GM19023 (cell line): ENCODE measurements at regions not wholly inside any gene's neighbourhood (a gene's known extent, or its start where the extent isn't known, plus 50 kb on each side); places are given as distances from the start of the nearest gene placed in this dataset.
"Not testable (repeated sequence)": the region's sequence is repeated elsewhere in the genome, so short reads cannot be mapped to it uniquely, and the experiment has no call there.

Experiments used
- ATAC-seq: cut with Tn5 transposase; IDR thresholded peaks from one replicate; pipeline ENCODE4 v1.9.1; 2021; ENCODE audit warnings: mild to moderate bottlenecking, moderate library complexity; ENCODE audit not compliant: unreplicated experiment

DNA sequence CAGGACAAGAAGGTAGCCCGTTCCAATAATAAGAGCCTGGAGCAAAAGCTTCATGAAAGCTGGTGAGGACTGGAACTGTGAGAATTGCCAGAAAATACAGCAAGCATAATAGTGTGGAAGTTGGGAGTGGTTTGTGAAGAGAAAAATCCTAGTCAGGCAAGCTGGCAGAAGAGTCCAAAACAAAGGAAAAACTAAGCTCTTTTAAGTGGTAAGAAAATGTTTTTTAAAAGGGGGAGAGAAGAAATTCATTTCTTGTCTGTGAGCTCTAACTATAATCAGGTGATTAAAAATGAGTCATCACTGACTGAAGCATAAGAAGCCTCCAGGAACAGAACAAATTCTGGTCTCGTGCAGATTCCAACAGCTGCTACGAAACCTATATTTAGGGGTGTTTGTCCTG, 102.6 kb downstream of the CAAP1 start:
- ATAC-seq = no peak

DNA sequence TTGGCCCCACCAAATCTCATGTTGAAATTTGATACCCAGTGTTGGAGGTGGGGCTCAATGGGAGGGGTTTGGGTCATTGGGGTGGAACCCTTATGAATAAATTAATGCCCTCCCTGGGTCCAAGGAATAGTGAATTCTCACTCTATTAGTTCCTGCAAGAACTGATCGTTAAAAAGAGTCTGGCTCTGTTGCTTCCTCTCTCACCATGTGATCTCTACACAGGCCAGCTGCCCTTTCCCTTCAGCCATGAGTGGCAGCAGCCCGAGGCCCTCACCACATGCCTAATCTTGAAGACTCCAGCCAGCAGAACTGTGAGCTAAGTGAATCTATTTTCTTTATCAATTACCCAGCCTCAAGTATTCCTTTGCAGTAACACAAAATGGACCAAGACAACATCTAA, 106.0 kb downstream of the CAAP1 start:
- no peak for ATAC-seq

DNA sequence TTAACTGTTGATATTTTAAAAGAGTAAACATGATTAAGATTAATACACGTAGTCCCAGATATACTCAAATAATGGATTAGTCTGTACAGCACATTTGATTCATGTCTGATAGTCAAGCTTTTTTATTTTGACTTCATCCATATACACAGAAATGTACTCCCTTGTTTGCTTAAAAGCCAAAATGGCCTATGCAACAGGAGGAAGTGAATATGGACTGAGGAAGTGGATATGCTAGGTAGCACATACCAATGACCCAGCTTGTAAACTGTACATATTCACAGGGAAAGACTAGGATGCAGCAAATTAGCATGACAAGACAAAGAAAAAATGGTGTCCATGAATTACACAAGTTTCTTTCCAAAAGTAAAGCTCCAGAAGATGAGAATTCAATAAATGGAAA, 109.7 kb downstream of the CAAP1 start:
- no peak for ATAC-seq

DNA sequence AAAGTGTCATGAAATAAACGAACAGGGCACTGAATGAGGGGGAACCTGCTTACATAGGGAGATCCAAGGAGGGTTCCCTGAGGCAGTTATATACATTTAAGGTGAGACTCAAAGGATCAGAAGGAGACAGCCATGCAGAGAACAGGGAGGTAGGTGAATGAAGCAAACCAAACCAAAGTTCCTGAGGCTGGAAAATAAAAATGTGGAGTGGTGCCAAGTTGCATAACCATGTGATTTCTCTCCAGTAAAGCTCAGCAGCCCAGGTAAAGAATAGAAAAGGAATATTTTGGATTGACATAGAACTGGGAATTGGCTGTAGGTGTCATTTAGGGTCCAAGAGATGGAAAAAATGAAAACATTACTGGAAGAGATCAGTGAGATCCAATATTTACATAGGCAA, 110.7 kb downstream of the CAAP1 start:
- ATAC-seq = no peak

DNA sequence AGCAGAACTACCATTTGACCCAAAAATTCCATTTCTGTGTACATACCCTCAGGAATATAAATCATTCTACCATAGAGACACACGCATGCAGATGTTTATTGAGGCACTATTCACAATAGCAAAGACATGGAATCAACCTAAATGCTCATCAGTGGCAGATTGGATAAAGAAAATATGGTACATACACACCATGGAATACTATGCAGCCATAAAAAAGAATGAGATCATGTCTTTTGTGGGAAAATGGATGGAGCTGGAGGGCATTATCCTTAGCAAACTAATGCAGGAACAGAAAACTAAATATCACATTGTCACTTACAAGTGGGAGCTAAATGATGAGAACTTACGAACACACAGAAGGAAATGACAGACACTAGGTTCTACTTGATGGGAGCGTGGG, 112.3 kb downstream of the CAAP1 start:
- ATAC-seq = not testable (repeated sequence)

DNA sequence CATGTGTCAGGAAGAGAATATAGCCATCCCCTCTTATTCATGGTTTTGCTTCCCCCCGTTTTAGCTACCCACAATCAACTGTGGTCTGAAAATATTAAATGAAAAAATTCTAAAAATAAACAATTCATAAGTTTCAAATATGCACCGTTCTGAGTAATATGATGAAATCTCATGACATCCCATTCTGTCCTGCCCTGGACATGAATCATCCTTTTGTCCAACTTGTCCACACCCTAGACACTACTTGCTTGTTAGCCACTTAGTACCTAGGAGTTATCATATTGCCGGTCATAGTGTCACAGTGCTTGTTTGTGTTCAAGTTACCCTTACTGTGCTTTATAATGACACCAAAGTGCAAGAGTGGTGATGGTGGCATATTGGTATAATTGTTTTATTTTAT, 113.5 kb downstream of the CAAP1 start:
- no peak for ATAC-seq

DNA sequence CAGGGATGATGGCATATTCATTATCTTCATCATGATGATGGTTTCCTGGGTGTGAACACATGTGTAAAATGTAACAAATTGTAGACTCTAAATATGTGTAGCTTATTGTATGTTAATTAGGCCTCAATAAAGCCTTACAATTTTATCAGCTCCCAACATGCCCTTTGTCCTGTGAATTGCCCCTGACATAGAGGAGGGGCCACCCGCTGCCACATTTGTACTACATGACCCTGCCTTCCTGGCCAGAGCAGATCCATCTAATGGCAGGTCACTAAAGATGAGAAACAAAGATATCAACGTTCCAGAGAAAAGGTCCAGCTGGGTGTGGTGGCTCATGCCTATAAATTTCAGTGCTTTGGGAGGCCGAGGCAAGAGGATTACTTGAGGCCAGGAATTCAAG, 117.2 kb downstream of the CAAP1 start:
- ATAC-seq = no peak

DNA sequence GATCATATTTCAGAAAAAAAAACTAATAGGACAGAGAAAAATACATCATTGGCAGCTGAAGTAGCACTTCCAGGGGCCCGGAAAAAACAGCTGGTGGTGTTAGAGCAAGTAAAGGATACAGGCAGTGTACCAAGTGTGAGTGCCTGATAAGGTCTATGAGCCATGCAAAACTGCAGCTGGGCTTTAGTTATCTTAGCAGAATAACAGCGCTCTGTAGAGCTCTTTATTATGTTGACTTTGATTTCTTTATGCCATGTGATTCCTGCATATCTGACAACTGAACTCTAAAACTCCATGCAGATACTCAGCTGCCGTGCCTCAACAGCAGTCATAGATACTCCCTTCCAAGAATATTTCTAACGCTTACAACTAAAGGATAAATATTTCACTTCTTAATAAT, 119.5 kb downstream of the CAAP1 start:
- no peak for ATAC-seq

DNA sequence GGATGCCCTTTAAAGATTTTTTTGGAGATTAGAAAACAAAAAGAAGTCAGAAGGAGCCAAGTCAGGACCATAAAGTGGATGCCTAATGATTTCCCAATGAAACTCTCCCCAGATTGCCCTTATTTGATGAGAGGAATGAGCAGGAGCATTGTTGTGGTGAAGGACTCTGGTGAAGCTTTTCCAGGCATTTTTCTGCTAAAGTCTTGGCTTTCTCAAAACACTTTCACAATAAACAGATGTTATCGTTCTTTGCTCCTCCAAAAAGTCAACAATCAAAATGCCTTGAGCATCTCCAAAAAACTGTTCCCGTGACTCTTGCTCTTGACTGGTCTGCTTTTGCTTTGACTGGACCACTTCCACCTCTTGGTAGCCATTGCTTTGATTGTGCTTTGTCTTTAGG, 121.8 kb downstream of the CAAP1 start:
- ATAC-seq = no peak

DNA sequence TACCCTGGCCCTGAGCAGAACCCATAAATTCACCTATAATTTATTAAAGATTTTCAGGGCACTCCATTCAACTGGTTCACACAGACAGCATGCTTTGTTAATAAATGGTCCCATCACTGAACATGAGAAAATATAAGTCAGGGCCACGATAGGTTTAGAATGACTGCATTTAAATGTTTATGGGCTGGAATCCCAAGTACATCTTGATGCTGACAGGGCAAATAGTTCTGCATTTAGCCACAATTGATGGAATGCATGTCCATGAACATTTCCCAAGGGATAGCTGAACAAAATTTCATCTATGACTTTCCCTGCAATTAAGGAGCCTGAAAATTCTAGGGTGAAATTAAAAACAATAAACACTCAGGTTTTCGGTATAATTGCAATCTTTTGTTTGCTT, 124.5 kb downstream of the CAAP1 start:
- no peak for ATAC-seq

DNA sequence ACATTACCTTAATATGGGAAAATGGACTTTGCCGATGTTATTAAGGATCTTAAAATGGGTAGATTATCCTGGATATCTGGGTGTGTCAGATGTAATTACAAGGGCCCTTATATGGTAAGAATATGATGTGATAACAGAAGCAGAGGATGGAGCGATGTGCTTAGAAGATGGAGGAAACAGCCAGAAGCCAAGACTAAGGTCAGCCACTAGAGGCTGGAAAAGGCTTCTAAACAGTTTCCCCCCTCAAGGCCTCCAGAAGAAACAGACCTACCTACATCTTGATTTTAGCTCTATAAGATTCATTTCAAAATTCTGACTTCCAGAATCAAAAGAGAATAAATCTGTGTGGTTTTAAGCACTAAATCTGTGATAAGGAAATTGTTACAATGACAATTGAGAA, 131.9 kb downstream of the CAAP1 start:
- no peak for ATAC-seq

DNA sequence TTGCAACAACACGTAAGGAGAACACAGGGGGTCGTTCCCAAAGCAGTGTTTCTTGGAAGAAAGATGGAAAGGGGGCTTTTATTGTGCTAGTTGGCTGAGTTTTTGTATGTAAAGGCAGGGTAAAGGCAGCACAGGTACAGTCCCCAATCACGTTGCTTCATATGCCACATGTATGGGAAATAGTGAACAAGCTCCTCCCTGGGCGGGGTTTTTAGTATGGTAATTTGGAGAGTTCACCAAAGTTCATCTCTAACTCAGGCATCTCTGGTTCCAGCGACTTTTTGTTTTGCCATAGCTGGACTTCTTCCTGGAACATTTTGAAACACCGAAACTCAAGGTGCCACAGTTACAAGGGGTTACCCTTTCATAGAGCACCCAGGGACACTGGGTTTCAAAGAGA, 133.9 kb downstream of the CAAP1 start:
- no peak for ATAC-seq

DNA sequence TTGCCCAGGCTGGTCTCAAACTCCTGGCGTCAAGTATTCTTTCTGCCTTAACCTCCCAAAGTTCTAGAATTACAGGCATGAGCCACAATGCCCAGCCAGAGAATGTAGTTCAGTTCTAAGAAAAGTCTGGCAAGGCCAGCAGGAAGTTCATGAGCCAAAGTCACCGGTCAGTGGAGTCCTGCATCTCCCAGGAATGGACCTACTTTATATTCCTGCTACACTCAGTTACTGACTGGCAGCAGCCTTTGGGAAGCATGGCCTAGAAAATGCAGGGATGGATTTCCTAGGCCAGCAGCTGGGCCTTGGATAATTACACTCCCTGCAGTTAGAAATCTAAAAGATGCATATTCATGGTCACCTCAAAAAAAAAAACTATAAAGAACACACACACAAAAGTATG, 135.7 kb downstream of the CAAP1 start:
- no peak for ATAC-seq

DNA sequence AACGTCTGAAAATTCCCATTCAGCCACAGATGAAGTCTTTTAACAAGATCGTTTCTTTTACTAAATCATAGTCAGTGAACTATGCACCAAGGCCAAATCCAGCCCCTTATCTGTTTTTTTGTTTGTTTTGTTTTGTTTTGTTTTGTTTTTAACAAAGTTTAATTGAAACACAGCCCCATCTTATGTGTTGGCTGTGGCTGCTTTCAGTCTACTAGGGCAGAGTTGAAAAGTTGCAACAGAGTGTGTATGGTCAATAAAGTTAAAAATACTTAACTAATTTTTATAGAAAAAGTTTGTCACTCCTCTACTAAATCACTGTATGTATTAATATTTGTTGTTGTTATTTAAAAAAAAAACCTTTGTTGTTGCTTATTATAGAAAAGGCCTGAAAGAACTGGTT, 137.1 kb downstream of the CAAP1 start:
- ATAC-seq = no peak

DNA sequence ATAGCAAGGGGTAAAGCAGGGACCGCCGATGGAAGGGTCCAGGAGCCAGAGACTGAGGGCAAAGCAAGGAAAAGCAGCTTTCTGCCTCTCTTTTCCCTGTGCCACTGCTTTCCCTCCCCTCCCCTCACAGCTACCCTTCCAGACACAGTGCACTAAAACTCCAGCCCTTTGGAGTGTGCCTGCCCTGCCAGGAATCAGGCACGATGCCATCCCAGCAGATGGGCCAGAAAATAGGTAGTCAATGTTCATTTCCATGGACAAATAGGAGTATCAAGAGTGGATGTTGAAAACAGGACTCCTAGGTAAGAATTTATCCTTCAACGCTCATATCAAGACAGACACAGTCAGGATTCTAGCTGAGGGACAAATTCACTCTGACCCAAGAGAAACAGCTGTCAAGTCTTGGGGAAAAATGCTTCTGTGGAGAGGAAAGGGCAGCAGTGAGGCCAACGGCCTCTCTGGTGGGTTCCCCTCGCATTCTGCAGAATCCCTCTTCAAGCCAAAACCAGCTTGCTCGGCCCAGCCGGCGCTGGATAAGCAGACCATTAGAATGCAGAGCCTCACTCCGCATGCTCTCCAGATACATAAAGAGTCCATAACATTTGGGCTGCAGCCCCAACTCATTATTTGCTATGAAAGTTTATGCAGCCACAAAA, 138.0 kb downstream of the CAAP1 start:
- ATAC-seq = no peak

DNA sequence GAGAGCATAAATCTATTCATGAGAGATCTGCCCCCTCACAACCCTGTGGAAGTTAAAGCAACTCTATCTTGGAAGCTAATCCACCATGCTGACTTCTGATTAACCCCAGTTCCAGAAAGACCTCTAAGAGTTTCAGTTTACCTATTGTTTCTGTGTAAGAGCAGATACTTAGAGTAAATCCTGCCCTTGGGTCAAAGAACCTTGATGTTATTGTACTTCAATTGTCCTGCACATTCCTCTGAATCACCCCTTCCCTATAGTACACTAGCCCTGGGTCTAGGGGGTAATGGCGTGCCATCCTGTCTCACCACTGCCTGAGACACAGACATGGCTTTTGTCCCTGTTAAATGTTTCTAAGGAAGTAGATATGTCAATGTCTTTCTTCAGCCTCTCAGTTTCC, 138.6 kb downstream of the CAAP1 start:
- no peak for ATAC-seq

DNA sequence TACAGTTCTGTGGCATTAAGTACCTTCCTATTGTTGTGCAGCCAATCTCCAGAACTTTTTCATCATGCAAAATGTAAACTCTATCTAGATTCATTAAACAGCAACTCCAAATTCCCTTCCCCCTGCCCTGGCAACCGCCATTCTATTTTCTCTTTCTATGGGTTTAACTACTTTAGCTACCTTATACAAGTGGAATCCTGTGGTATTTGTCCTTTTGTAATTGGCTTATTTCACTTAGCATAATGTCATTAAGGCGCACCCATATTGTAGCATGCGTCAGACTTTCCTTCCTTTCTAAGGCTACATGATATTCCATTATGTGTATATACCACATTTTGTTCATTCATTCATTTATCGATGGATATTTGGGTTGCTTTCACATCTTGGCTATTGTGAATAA, 142.4 kb downstream of the CAAP1 start:
- no peak for ATAC-seq

DNA sequence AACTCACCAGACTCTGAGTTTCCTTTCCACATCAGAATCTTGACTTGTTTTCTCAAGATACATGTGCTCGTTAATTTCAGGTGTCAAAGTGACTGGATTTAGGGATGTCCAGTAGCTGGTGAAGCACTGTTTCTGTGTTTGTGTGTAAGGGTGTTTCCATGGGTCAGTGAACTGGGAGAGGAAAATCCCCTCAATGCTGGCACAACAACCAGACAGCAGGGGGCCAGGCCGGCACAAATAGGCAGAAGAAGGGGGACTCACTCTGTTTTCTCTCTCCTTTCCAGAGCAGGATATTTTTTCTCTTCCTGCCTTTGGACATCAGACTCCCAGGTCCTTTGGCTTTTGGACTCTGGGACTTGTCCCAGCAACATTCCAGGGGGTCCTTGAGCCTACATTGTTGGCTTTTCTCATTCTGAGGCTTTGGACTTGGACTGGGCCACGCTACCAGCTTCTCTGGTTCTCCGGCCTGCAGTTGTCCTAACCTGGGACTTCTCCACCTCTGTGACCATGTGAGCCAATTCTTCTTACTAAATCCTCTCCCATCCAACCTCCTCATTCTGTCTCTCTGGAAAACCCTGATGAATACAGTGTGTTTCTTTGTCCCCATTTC, 144.0 kb downstream of the CAAP1 start:
- ATAC-seq = no peak

DNA sequence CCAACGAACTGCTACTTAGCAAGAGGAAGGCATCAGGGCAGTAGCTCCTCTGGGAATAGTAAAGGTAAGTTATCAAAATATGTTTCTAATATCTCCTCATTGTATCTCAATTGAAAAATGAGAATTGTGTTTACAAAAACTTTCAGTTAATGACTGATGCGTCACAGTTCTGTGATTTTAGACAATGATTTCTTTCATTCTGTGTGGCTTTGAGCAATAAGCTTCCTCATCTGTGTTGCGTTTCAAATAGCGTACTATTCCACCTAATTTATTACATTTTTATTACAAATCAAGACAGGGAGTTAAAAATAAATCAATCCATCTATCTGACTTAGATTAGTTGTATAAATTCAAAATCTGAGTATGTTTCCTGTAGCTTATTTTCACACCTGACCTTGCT, 145.0 kb downstream of the CAAP1 start:
- no peak for ATAC-seq

DNA sequence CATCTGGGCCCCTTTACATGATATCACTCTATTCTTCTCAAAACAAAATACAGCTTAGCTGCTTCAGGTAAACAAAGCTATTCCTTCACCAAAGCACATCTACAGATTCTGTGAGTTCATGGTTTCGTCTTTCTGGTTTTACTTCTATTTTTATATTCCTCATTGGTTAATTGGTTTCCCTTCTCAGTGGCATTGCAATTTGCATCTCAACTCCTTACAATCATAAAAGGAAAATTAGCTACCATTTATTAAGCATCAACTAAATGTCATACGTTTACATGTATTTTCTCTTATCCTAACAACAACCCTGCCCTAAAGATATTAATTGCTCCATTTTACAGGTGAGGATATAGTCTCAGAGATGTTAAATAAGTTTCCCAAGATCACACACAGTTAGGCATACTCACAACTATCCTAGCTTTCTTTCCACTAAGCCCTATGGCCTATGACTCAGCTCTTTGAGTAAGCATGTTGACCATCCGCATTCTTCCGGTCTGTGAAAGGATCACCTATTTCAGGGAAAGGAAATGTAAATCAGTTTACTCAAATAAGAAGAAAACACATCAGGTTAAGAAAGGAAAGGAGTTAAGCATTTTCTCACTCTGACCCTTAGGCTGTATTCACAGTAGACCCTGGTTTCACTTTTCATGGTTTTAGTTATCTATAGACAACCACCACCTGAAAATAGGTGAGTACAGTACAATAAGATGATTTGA, 146.1 kb downstream of the CAAP1 start:
- ATAC-seq = peak; percentile 91

DNA sequence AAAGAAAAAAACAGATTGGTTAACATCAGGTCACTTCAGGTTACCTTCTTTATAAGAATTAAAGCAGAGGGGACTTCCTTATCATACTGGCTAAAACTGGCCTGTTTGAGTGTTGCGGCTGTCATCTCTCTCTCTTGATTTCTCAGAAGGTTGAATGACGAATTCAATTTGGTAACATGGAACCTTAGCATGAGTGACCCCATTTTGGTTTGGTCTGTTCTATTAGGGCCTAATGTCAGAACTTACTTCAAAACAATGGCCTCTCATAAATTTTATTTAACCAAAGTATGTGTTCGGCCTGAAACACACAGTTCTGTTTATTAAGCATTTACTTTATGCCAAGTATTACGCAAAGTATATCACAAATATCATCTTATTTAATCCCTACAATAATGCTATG, 147.5 kb downstream of the CAAP1 start:
- no peak for ATAC-seq

DNA sequence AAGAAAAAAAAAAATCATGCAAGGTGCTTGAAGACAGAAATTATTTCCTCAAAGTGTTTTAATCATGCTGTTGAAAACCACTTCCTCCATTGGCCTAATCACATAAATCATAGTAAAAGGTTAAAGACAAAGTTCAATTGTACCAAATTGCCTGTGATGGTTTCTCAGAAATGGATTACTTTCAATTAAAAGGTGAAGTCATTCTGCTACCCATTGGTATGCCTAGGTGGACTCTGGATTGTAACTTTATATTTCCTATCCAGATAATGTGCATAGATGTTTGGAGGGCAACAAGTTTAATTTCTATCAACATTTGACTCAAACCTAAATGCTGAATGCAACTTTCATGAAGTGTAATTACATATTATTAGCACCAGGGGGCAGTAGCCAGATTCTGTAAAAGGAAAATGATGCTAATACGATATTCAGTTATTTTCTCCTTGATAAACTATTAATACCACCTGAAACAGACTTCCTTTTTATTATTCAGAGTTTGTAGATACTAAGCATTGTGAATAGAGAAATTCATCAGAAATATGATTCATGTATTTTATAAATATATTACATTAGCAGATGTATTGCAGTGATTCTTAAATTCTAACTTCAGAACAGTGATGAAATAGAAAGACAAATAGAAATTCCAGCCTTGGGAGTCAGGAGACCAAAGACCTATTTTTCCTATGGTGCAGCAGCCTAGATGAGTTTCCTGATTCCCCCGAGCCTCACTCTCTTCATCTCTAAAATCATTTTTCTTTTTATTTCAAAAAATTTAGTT, 148.2 kb downstream of the CAAP1 start:
- no peak for ATAC-seq
